ENCODE measurements at regions not wholly inside any gene's neighbourhood (a gene's known extent, or its start where the extent isn't known, plus 50 kb on each side); places are given as distances from the start of the nearest gene placed in this dataset.

GRCh38 chr1:57889676-57890320, 465.9 kb upstream of the DAB1 start:
- H3K79me2 ChIP-seq (ENCODE audit: control insufficient read depth, insufficient read depth, low read length) = no peaks in the 10 kb centered on the region
- no peaks in the 10 kb centered on the region for H4K20me1 ChIP-seq (ENCODE audit: control insufficient read depth, insufficient read depth)
- intact Hi-C loops (cut with micrococcal nuclease; ENCODE audit: unreplicated experiment) = no loop called here
- no peak overlapping the region for H2AFZ ChIP-seq (ENCODE audit: control insufficient read depth, low read depth, low read length)
- no peak for DNase-seq (ENCODE audit: low read depth, low spot score)
- no peak for TF ChIP-seq SRF (IDR thresholded peaks at IDR 0.05; ENCODE audit: low read depth in 2 of 2, low read length in 2 of 2)
- no peak for TF ChIP-seq ZBTB40 (IDR thresholded peaks at IDR 0.05; ENCODE audit: borderline replicate concordance)
- no peak for TF ChIP-seq ZNF592 (IDR thresholded peaks at IDR 0.05)
- no peak overlapping the region for H3K4me2 ChIP-seq (ENCODE audit: control insufficient read depth, insufficient read depth)
- ChIA-PET POLR2A (no interaction called here), CTCF (no interaction called here), SMC1A (ENCODE audit: uncharacterized antibody, unreplicated experiment) (no interaction called here), RAD21 (ENCODE audit: unreplicated experiment) (no interaction called here)
- H3K9me3 ChIP-seq (replicated peaks; ENCODE audit: control insufficient read depth, insufficient read depth, low read length) = no peaks in the 10 kb centered on the region
- no peak for FAIRE-seq
- H3K36me3 ChIP-seq (ENCODE audit: control insufficient read depth in 2 of 2, insufficient read depth in 2 of 2, low read length in 1 of 2) = no peaks in the 10 kb centered on the region
- H3K27me3 ChIP-seq (replicated peaks in 1 of 2; ENCODE audit: control insufficient read depth in 2 of 2, insufficient read depth in 2 of 2, low read length in 1 of 2) = 0 out of 4 replicates have a peak, but pooled peaks cover 0 to 3% of the 10 kb centered on the region in 2 experiments
- 16% methylated on average over 6 of the region's 7 CpGs for WGBS (ENCODE audit: insufficient coverage, insufficient replicate concordance, low lambda C conversion rate, missing lambda C conversion rate)
- BruUV-seq (replicated peaks) = no TSS peak
- H3K4me1 ChIP-seq (ENCODE audit: control insufficient read depth, insufficient read depth, low read length) = no peaks in the 10 kb centered on the region
- no peak overlapping the region for H3K9ac ChIP-seq (ENCODE audit: control insufficient read depth, insufficient read depth, low read length)
- ATAC-seq = no peak
- no peak overlapping the region for H3K27ac ChIP-seq (ENCODE audit: control insufficient read depth, insufficient read depth)
- in situ Hi-C loops (cut with MboI) = no loop called here
- H3K4me3 ChIP-seq = no peak overlapping the region

Measured in GM12878 (cell line).